Cardiac muscle cell (in vitro differentiated cells and primary cell): ENCODE measurements at regions not wholly inside any gene's neighbourhood (a gene's known extent, or its start where the extent isn't known, plus 50 kb on each side); places are given as distances from the start of the nearest gene placed in this dataset.

ENCODE experiments used
- DNase-seq, 2 donors: peaks; one replicate each; pipeline versions ENCODE4 v3.0.0 to v3.0.0-alpha.2; 2010 to 2017; ENCODE audit warnings: low read depth in 1 of 2, low spot score in 1 of 2
- H3K27ac ChIP-seq: fragments of 200-600 bp; sonication (generic); 2 replicates; pipeline ENCODE4 v1.5.1; 2016
- H3K27me3 ChIP-seq: fragments of 200-600 bp; sonication (generic); 2 replicates; pipeline ENCODE4 v1.6.0; 2016; ENCODE audit warnings: control low read depth
- H3K36me3 ChIP-seq: fragments of 200-600 bp; sonication (generic); 2 replicates; pipeline ENCODE4 v1.5.1; 2016; ENCODE audit warnings: control low read depth
- H3K4me1 ChIP-seq: fragments of 200-600 bp; sonication (generic); 2 replicates; pipeline ENCODE4 v1.8.1; 2017; ENCODE audit warnings: low read depth, mild to moderate bottlenecking, mixed run types
- H3K4me3 ChIP-seq: fragments of 200-600 bp; sonication (generic); 2 replicates; pipeline ENCODE4 v1.5.1; 2016; ENCODE audit warnings: mild to moderate bottlenecking
- H3K9me3 ChIP-seq: fragments of 200-600 bp; sonication (generic); 2 replicates; pipeline ENCODE4 v1.5.1; 2017; ENCODE audit warnings: low read depth, mild to moderate bottlenecking, control low read depth
- CTCF ChIP-seq: IDR thresholded peaks from 2 replicates; pipeline ENCODE4 v1.5.1; 2012; ENCODE audit warnings: low read depth, mild to moderate bottlenecking, low read length

GRCh38 chr16:48086422-48086821 is 69.4 kb downstream of the ABCC12 start:
- Histone ChIP-seq H3K27ac (no peak overlapping the region), H3K4me1 (no peaks in the 10 kb centered on the region), H3K9me3 (no peaks in the 10 kb centered on the region), H3K4me3 (no peak overlapping the region), H3K36me3 (no peaks in the 10 kb centered on the region), H3K27me3 (no peaks in the 10 kb centered on the region)
- TF ChIP-seq CTCF = no peak
- no peak for DNase-seq

GRCh38 chr16:48085729-48086128 is 70.1 kb downstream of the ABCC12 start:
- TF ChIP-seq CTCF = no peak
- no peak overlapping the region for H3K4me3 ChIP-seq
- no peaks in the 10 kb centered on the region for H3K9me3 ChIP-seq
- DNase-seq = no peak
- no peaks in the 10 kb centered on the region for H3K4me1 ChIP-seq
- no peak overlapping the region for H3K27ac ChIP-seq
- no peaks in the 10 kb centered on the region for H3K27me3 ChIP-seq
- H3K36me3 ChIP-seq = no peaks in the 10 kb centered on the region

GRCh38 chr16:48084826-48085225 is 71.0 kb downstream of the ABCC12 start:
- Histone ChIP-seq H3K27me3 (no peaks in the 10 kb centered on the region), H3K36me3 (no peaks in the 10 kb centered on the region), H3K4me1 (no peaks in the 10 kb centered on the region), H3K9me3 (no peaks in the 10 kb centered on the region), H3K27ac (no peak overlapping the region), H3K4me3 (no peak overlapping the region)
- DNase-seq = no peak
- TF ChIP-seq CTCF = no peak

- no peaks in the 10 kb centered on the region for H3K36me3 ChIP-seq
- no peaks in the 10 kb centered on the region for H3K9me3 ChIP-seq
- H3K27ac ChIP-seq = no peak overlapping the region
- H3K4me3 ChIP-seq = no peak overlapping the region
- no peak for TF ChIP-seq CTCF
- H3K27me3 ChIP-seq = no peaks in the 10 kb centered on the region
- peak in 1 of 2 donors; percentile 12 for DNase-seq
- no peaks in the 10 kb centered on the region for H3K4me1 ChIP-seq
These were observed 73.3 kb downstream of the ABCC12 start for GRCh38 chr16:48082516-48082915.

GRCh38 chr16:48081656-48082055 is 74.1 kb downstream of the ABCC12 start:
- Histone ChIP-seq H3K27ac (no peak overlapping the region), H3K4me3 (no peak overlapping the region), H3K36me3 (no peaks in the 10 kb centered on the region), H3K9me3 (no peaks in the 10 kb centered on the region), H3K4me1 (no peaks in the 10 kb centered on the region), H3K27me3 (no peaks in the 10 kb centered on the region)
- DNase-seq = peak in 1 of 2 donors; percentile 54
- TF ChIP-seq CTCF = no peak

GRCh38 chr16:48076455-48077012 is 79.3 kb downstream of the ABCC12 start:
- no peak for TF ChIP-seq CTCF
- no peak for DNase-seq

More at GRCh38 chr16:48076455-48077012, 79.3 kb downstream of the ABCC12 start:
- no peaks in the 10 kb centered on the region for H3K36me3 ChIP-seq
- no peaks in the 10 kb centered on the region for H3K9me3 ChIP-seq
- H3K27ac ChIP-seq = no peak overlapping the region
- no peaks in the 10 kb centered on the region for H3K4me1 ChIP-seq
- no peak overlapping the region for H3K4me3 ChIP-seq
- no peaks in the 10 kb centered on the region for H3K27me3 ChIP-seq
